ENCODE measurements at regions not wholly inside any gene's neighbourhood (a gene's known extent, or its start where the extent isn't known, plus 50 kb on each side); places are given as distances from the start of the nearest gene placed in this dataset.

DNA sequence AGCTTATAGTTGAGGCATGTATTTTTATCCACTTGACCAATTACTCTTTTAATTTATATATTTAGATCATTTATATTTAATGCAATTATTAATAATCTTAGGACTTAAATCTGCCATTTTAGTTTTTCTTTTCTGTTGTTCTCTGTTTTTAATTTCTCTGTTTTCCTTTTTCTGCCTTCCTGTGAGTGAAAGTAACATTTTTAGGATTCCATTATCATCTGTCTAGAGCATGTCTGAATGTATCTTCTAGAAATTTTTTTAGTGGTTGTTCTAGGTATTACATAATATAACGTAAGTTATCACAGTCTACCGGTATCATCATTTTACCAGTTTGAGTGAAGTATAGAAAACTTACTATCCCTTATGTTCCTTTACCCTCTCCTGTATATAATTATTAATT is 197.3 kb downstream of the UNC5CL start:
- FAIRE-seq (no peak), DNase-seq (ENCODE audit: low read depth, low spot score) (no peak)
- H3K9me1 ChIP-seq (replicated peaks; ENCODE audit: control insufficient read depth, extremely low read depth, insufficient read depth, low read length), result no peaks in the 10 kb centered on the region
- ChIA-PET CTCF (interaction anchor here (1.9 kb wide), 1 partner anchor 10 kb away, joined by 10 read pairs; no protein-coding TSS in a partner anchor), POLR2A (no interaction called here)
- peaks cover 9 to 10% of the 10 kb centered on the region in 2 experiments for H3K27me3 ChIP-seq (ENCODE audit: control insufficient read depth in 2 of 2, insufficient read depth in 2 of 2, low read length in 2 of 2)
- H3K27ac ChIP-seq (ENCODE audit: insufficient read depth, low read depth, low read length), result no peak overlapping the region
- intact Hi-C loops (cut with micrococcal nuclease), result loop anchor here (10.0 kb wide), 1 partner anchor 1497 kb away; no protein-coding TSS in a partner anchor
- no peaks in the 10 kb centered on the region for H3K36me3 ChIP-seq (ENCODE audit: control insufficient read depth in 2 of 2, extremely low read depth in 1 of 2, insufficient read depth in 2 of 2, low read length in 2 of 2)
- H2AFZ ChIP-seq (ENCODE audit: low read depth, low read length), result no peak overlapping the region
- no peak overlapping the region for H3K9ac ChIP-seq (replicated peaks; ENCODE audit: extremely low read depth, insufficient read depth, low read length)
- dilution Hi-C loops (cut with MboI; ENCODE audit: extremely low pct_ligation_motif_present, low sequenced_read_pairs), result no loop called here
- no peaks in the 10 kb centered on the region for H3K79me2 ChIP-seq (ENCODE audit: control insufficient read depth, insufficient read depth, low read length)
- H3K4me3 ChIP-seq (replicated peaks in 1 of 3; ENCODE audit: insufficient read depth in 1 of 3, low read depth in 1 of 3, low read length in 3 of 3), result no peak overlapping the region
- H4K20me1 ChIP-seq (replicated peaks; ENCODE audit: control insufficient read depth, extremely low read depth, insufficient read depth, low read length), result no peaks in the 10 kb centered on the region
- no peak overlapping the region for H3K4me2 ChIP-seq (ENCODE audit: insufficient read depth, low read length)
- H3K9me3 ChIP-seq (replicated peaks; ENCODE audit: control insufficient read depth, insufficient read depth, low read length), result no peaks in the 10 kb centered on the region
- BruUV-seq (replicated peaks), result no TSS peak
- TF ChIP-seq JUN (IDR thresholded peaks at IDR 0.05; ENCODE audit: borderline replicate concordance, insufficient read depth, insufficient read length, low read depth), result no peak
- TF ChIP-seq EZH2 (IDR thresholded peaks at IDR 0.05; ENCODE audit: borderline replicate concordance, low read depth, low read length, severe bottlenecking), result no peak
- TF ChIP-seq, protein P1, sequence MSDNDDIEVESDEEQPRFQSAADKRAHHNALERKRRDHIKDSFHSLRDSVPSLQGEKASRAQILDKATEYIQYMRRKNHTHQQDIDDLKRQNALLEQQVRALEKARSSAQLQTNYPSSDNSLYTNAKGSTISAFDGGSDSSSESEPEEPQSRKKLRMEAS (IDR thresholded peaks at IDR 0.05; ENCODE audit: insufficient read depth, insufficient read length), result no peak
- H3K4me1 ChIP-seq (ENCODE audit: control insufficient read depth, extremely low read depth, insufficient read depth, low read length), result no peaks in the 10 kb centered on the region

GRCh38 chr6:40832691-40833090 is 206.3 kb downstream of the UNC5CL start:
- Histone ChIP-seq H2AFZ (ENCODE audit: low read depth, low read length) (no peak overlapping the region), H4K20me1 (replicated peaks; ENCODE audit: control insufficient read depth, extremely low read depth, insufficient read depth, low read length) (no peaks in the 10 kb centered on the region), H3K9ac (replicated peaks; ENCODE audit: extremely low read depth, insufficient read depth, low read length) (no peak overlapping the region), H3K9me3 (replicated peaks; ENCODE audit: control insufficient read depth, insufficient read depth, low read length) (no peaks in the 10 kb centered on the region), H3K4me2 (ENCODE audit: insufficient read depth, low read length) (no peak overlapping the region), H3K9me1 (replicated peaks; ENCODE audit: control insufficient read depth, extremely low read depth, insufficient read depth, low read length) (no peaks in the 10 kb centered on the region), H3K4me1 (ENCODE audit: control insufficient read depth, extremely low read depth, insufficient read depth, low read length) (no peaks in the 10 kb centered on the region), H3K36me3 (ENCODE audit: control insufficient read depth in 2 of 2, extremely low read depth in 1 of 2, insufficient read depth in 2 of 2, low read length in 2 of 2) (no peaks in the 10 kb centered on the region), H3K27ac (ENCODE audit: insufficient read depth, low read depth, low read length) (no peak overlapping the region), H3K4me3 (replicated peaks in 1 of 3; ENCODE audit: insufficient read depth in 1 of 3, low read depth in 1 of 3, low read length in 3 of 3) (no peak overlapping the region), H3K79me2 (ENCODE audit: control insufficient read depth, insufficient read depth, low read length) (no peaks in the 10 kb centered on the region), H3K27me3 (ENCODE audit: control insufficient read depth in 2 of 2, insufficient read depth in 2 of 2, low read length in 2 of 2) (peaks cover under 1 to 11% of the 10 kb centered on the region in 2 experiments)
- TF ChIP-seq MYC (IDR thresholded peaks at IDR 0.05; ENCODE audit: low read depth, low read length), result no peak
- no peak for TF ChIP-seq EZH2 (IDR thresholded peaks at IDR 0.05; ENCODE audit: borderline replicate concordance, low read depth, low read length, severe bottlenecking)
- TF ChIP-seq, protein P1 (IDR thresholded peaks at IDR 0.05; ENCODE audit: insufficient read depth, insufficient read length), result no peak
- TF ChIP-seq FOS (IDR thresholded peaks at IDR 0.05; ENCODE audit: borderline replicate concordance, insufficient read depth, low read length), result no peak
- no peak for TF ChIP-seq JUN (IDR thresholded peaks at IDR 0.05; ENCODE audit: borderline replicate concordance, insufficient read depth, insufficient read length, low read depth)
- TF ChIP-seq, protein P2, sequence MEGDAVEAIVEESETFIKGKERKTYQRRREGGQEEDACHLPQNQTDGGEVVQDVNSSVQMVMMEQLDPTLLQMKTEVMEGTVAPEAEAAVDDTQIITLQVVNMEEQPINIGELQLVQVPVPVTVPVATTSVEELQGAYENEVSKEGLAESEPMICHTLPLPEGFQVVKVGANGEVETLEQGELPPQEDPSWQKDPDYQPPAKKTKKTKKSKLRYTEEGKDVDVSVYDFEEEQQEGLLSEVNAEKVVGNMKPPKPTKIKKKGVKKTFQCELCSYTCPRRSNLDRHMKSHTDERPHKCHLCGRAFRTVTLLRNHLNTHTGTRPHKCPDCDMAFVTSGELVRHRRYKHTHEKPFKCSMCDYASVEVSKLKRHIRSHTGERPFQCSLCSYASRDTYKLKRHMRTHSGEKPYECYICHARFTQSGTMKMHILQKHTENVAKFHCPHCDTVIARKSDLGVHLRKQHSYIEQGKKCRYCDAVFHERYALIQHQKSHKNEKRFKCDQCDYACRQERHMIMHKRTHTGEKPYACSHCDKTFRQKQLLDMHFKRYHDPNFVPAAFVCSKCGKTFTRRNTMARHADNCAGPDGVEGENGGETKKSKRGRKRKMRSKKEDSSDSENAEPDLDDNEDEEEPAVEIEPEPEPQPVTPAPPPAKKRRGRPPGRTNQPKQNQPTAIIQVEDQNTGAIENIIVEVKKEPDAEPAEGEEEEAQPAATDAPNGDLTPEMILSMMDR (IDR thresholded peaks at IDR 0.05; ENCODE audit: extremely low read depth in 1 of 2, insufficient read depth in 1 of 2, low read depth in 1 of 2, low read length in 2 of 2), result no peak
- TF ChIP-seq GATA2 (IDR thresholded peaks at IDR 0.05; ENCODE audit: insufficient read depth, insufficient read length, low read depth, low read length), result no peak
- TF ChIP-seq POLR2AphosphoS5 (IDR thresholded peaks at IDR 0.05; ENCODE audit: insufficient read depth, low read depth, low read length), result no peak
- no peak for TF ChIP-seq POLR2A (IDR thresholded peaks at IDR 0.05; ENCODE audit: low read depth, low read length)
- no TSS peak for BruUV-seq (replicated peaks)
- intact Hi-C loops (cut with micrococcal nuclease), result no loop called here
- FAIRE-seq (no peak), DNase-seq (ENCODE audit: low read depth, low spot score) (no peak)
- ChIA-PET POLR2A (no interaction called here), CTCF (no interaction called here)
- dilution Hi-C loops (cut with MboI; ENCODE audit: extremely low pct_ligation_motif_present, low sequenced_read_pairs), result no loop called here
